Mesendoderm (in vitro differentiated cells): ENCODE measurements at regions not wholly inside any gene's neighbourhood (a gene's known extent, or its start where the extent isn't known, plus 50 kb on each side); places are given as distances from the start of the nearest gene placed in this dataset.

Source experiments
- DNase-seq: peaks from one replicate; pipeline ENCODE4 v3.0.0; 2013
- H2AK5ac ChIP-seq: 2 replicates; pipeline ENCODE4 v1.6.1; 2013; ENCODE audit warnings: low read length, inconsistent platforms
- H2BK120ac ChIP-seq: 2 replicates; pipeline ENCODE4 v1.6.1; 2013; ENCODE audit warnings: low read depth, mild to moderate bottlenecking, low read length, moderate library complexity, mixed read lengths
- H2BK15ac ChIP-seq: replicated peaks from 2 replicates; pipeline ENCODE4 v1.6.1; 2013; ENCODE audit warnings: low read depth, mild to moderate bottlenecking, moderate library complexity
- H2BK5ac ChIP-seq: 2 replicates; pipeline ENCODE4 v1.6.1; 2013; ENCODE audit warnings: low read length, inconsistent platforms
- H3K18ac ChIP-seq: 2 replicates; pipeline ENCODE4 v1.6.1; 2013; ENCODE audit warnings: mild to moderate bottlenecking, low read length, mixed read lengths
- H3K23ac ChIP-seq: one replicate; pipeline ENCODE4 v1.6.1; 2013; ENCODE audit warnings: low read length
- H3K27ac ChIP-seq: 2 replicates; pipeline ENCODE4 v1.5.1; 2013; ENCODE audit warnings: low read depth, mild to moderate bottlenecking, inconsistent platforms, low read length, moderate library complexity
- H3K27me3 ChIP-seq: 2 replicates; pipeline ENCODE4 v1.6.1; 2013; ENCODE audit warnings: low read length, control low read depth, mild to moderate bottlenecking, inconsistent platforms; ENCODE audit not compliant: insufficient read depth, poor library complexity
- H3K36me3 ChIP-seq: 2 replicates; pipeline ENCODE4 v1.6.1; 2013; ENCODE audit warnings: low read length, inconsistent platforms; ENCODE audit not compliant: control insufficient read depth, insufficient read depth
- H3K4ac ChIP-seq: one replicate; pipeline ENCODE4 v1.6.1; 2013; ENCODE audit warnings: low read depth, mild to moderate bottlenecking, low read length, moderate library complexity
- H3K4me1 ChIP-seq: 2 replicates; pipeline ENCODE4 v1.6.1; 2013; ENCODE audit warnings: low read depth, low read length, inconsistent platforms; ENCODE audit not compliant: control insufficient read depth
- H3K4me2 ChIP-seq: 2 replicates; pipeline ENCODE4 v1.6.1; 2013; ENCODE audit warnings: low read length
- H3K4me3 ChIP-seq: 2 replicates; pipeline ENCODE4 v1.5.1; 2013; ENCODE audit warnings: mild to moderate bottlenecking, low read length
- H3K56ac ChIP-seq: one replicate; pipeline ENCODE4 v1.6.1; 2013; ENCODE audit warnings: low read length
- H3K79me1 ChIP-seq: 2 replicates; pipeline ENCODE4 v1.6.1; 2013; ENCODE audit warnings: low read length, inconsistent platforms
- H3K79me2 ChIP-seq: 2 replicates; pipeline ENCODE4 v1.6.1; 2013; ENCODE audit warnings: mild to moderate bottlenecking, low read length; ENCODE audit not compliant: control insufficient read depth, insufficient read depth
- H3K9ac ChIP-seq: 2 replicates; pipeline ENCODE4 v1.6.1; 2013; ENCODE audit warnings: low read length, inconsistent platforms
- H4K5ac ChIP-seq: one replicate; pipeline ENCODE4 v1.6.1; 2013; ENCODE audit warnings: low read length
- H4K8ac ChIP-seq: one replicate; pipeline ENCODE4 v1.6.1; 2013; ENCODE audit warnings: low read depth, mild to moderate bottlenecking, control low read depth, low read length, moderate library complexity
- WGBS: extraction: QIAGEN DNeasy Blood & Tissue Kit; methylation state at CpG from one replicate; pipeline ENCODE4 v1.1.7; 2013; ENCODE audit warnings: low lambda C conversion rate, missing lambda C conversion rate; ENCODE audit not compliant: insufficient coverage; ENCODE audit errors: extremely low coverage; 5-methylcytosine and 5-hydroxymethylcytosine counted together

- no peaks in the 10 kb centered on the region for H3K4me1 ChIP-seq
- no peak overlapping the region for H4K5ac ChIP-seq
- WGBS, result no CpG with 5 or more reads among the region's 9 CpGs
- H3K4me2 ChIP-seq, result no peak overlapping the region
- H2BK5ac ChIP-seq, result no peak overlapping the region
- H3K9ac ChIP-seq, result no peak overlapping the region
- no peaks in the 10 kb centered on the region for H3K36me3 ChIP-seq
- no peak overlapping the region for H3K18ac ChIP-seq
- H2BK120ac ChIP-seq, result no peak overlapping the region
- H2BK15ac ChIP-seq, result no peak overlapping the region
- no peak overlapping the region for H3K23ac ChIP-seq
- no peaks in the 10 kb centered on the region for H3K27me3 ChIP-seq
- no peak overlapping the region for H3K4ac ChIP-seq
- H3K79me1 ChIP-seq, result no peaks in the 10 kb centered on the region
- no peak overlapping the region for H4K8ac ChIP-seq
- no peak overlapping the region for H2AK5ac ChIP-seq
- DNase-seq, result no peak
- H3K27ac ChIP-seq, result no peak overlapping the region
- no peak overlapping the region for H3K56ac ChIP-seq
- H3K4me3 ChIP-seq, result no peak overlapping the region
- H3K79me2 ChIP-seq, result no peaks in the 10 kb centered on the region
Measured at GRCh38 chr13:111952032-111952431, 114.9 kb upstream of the SOX1 start.

GRCh38 chr13:111952814-111953213 lies 114.1 kb upstream of the SOX1 start:
- Histone ChIP-seq H3K4me1 (no peaks in the 10 kb centered on the region), H2BK15ac (no peak overlapping the region), H3K4ac (no peak overlapping the region), H3K79me1 (no peaks in the 10 kb centered on the region), H2BK5ac (no peak overlapping the region), H4K5ac (no peak overlapping the region), H4K8ac (no peak overlapping the region), H3K79me2 (no peaks in the 10 kb centered on the region), H2AK5ac (no peak overlapping the region), H3K56ac (no peak overlapping the region), H3K4me2 (no peak overlapping the region), H3K9ac (no peak overlapping the region), H2BK120ac (no peak overlapping the region), H3K4me3 (no peak overlapping the region), H3K18ac (no peak overlapping the region), H3K23ac (no peak overlapping the region), H3K27ac (no peak overlapping the region), H3K36me3 (no peaks in the 10 kb centered on the region), H3K27me3 (no peaks in the 10 kb centered on the region)
- no CpG with 5 or more reads among the region's 8 CpGs for WGBS
- no peak for DNase-seq

- no peaks in the 10 kb centered on the region for H3K36me3 ChIP-seq
- no peak overlapping the region for H2BK120ac ChIP-seq
- H3K27me3 ChIP-seq, result no peaks in the 10 kb centered on the region
- no peak overlapping the region for H3K4me2 ChIP-seq
- DNase-seq, result no peak
- H3K9ac ChIP-seq, result no peak overlapping the region
- no peak overlapping the region for H3K23ac ChIP-seq
- no peaks in the 10 kb centered on the region for H3K79me2 ChIP-seq
- H3K79me1 ChIP-seq, result no peaks in the 10 kb centered on the region
- no peak overlapping the region for H3K27ac ChIP-seq
- H4K8ac ChIP-seq, result no peak overlapping the region
- no CpG with 5 or more reads among the region's 16 CpGs for WGBS
- H3K18ac ChIP-seq, result no peak overlapping the region
- H2BK5ac ChIP-seq, result no peak overlapping the region
- no peaks in the 10 kb centered on the region for H3K4me1 ChIP-seq
- no peak overlapping the region for H3K56ac ChIP-seq
- H3K4me3 ChIP-seq, result no peak overlapping the region
- no peak overlapping the region for H3K4ac ChIP-seq
- H2BK15ac ChIP-seq, result no peak overlapping the region
- H2AK5ac ChIP-seq, result no peak overlapping the region
- H4K5ac ChIP-seq, result no peak overlapping the region
Measured at GRCh38 chr13:111953546-111954178, 113.3 kb upstream of the SOX1 start.

- no CpG with 5 or more reads among the region's 18 CpGs for WGBS
- H3K9ac ChIP-seq, result no peak overlapping the region
- H3K4me3 ChIP-seq, result no peak overlapping the region
Measured at GRCh38 chr13:111954661-111955411, 112.1 kb upstream of the SOX1 start.

GRCh38 chr13:111955412-111956065 lies 111.4 kb upstream of the SOX1 start:
- Histone ChIP-seq H3K27me3 (no peaks in the 10 kb centered on the region), H2BK5ac (no peak overlapping the region), H3K4ac (no peak overlapping the region), H2BK15ac (no peak overlapping the region), H3K18ac (no peak overlapping the region), H2BK120ac (no peak overlapping the region), H3K4me3 (no peak overlapping the region), H4K8ac (no peak overlapping the region), H3K4me2 (no peak overlapping the region), H3K56ac (no peak overlapping the region), H3K36me3 (no peaks in the 10 kb centered on the region), H3K79me2 (no peaks in the 10 kb centered on the region), H2AK5ac (no peak overlapping the region), H3K79me1 (no peaks in the 10 kb centered on the region), H3K23ac (no peak overlapping the region), H3K4me1 (no peaks in the 10 kb centered on the region), H4K5ac (no peak overlapping the region), H3K27ac (no peak overlapping the region), H3K9ac (no peak overlapping the region)
- no CpG with 5 or more reads among the region's 27 CpGs for WGBS
- DNase-seq, result peak; percentile 35

More at GRCh38 chr13:111954661-111955411, 112.1 kb upstream of the SOX1 start:
- no peak overlapping the region for H3K4ac ChIP-seq
- H3K56ac ChIP-seq, result no peak overlapping the region
- no peak overlapping the region for H2AK5ac ChIP-seq
- no peaks in the 10 kb centered on the region for H3K79me1 ChIP-seq
- H4K5ac ChIP-seq, result no peak overlapping the region
- H3K27me3 ChIP-seq, result no peaks in the 10 kb centered on the region
- H3K79me2 ChIP-seq, result no peaks in the 10 kb centered on the region
- H3K18ac ChIP-seq, result no peak overlapping the region
- no peak overlapping the region for H2BK5ac ChIP-seq
- no peak overlapping the region for H4K8ac ChIP-seq
- H3K27ac ChIP-seq, result no peak overlapping the region
- H3K23ac ChIP-seq, result no peak overlapping the region
- no peak overlapping the region for H2BK120ac ChIP-seq
- no peak overlapping the region for H2BK15ac ChIP-seq
- no peaks in the 10 kb centered on the region for H3K36me3 ChIP-seq
- no peak overlapping the region for H3K4me2 ChIP-seq
- peak; percentile 34 for DNase-seq
- no peaks in the 10 kb centered on the region for H3K4me1 ChIP-seq
